ENCODE measurements at regions not wholly inside any gene's neighbourhood (a gene's known extent, or its start where the extent isn't known, plus 50 kb on each side); places are given as distances from the start of the nearest gene placed in this dataset.
"Not testable (repeated sequence)": the region's sequence is repeated elsewhere in the genome, so short reads cannot be mapped to it uniquely, and the experiment has no call there.

GRCh38 chr2:111525026-111525425 lies 359.0 kb downstream of the ANAPC1 start:
- DNase-seq, result not testable (repeated sequence)

- DNase-seq, result not testable (repeated sequence)
Observed at GRCh38 chr2:111526041-111526639, 357.9 kb downstream of the ANAPC1 start.

- not testable (repeated sequence) for DNase-seq
Observed at GRCh38 chr2:111527707-111528400, 356.1 kb downstream of the ANAPC1 start.

GRCh38 chr2:111529022-111529421 lies 355.0 kb downstream of the ANAPC1 start:
- DNase-seq, result not testable (repeated sequence)

GRCh38 chr2:111530239-111530965 lies 353.6 kb downstream of the ANAPC1 start:
- DNase-seq, result not testable (repeated sequence)

- not testable (repeated sequence) for DNase-seq
Observed at GRCh38 chr2:111532682-111533556, 351.1 kb downstream of the ANAPC1 start.

- not testable (repeated sequence) for DNase-seq
Observed at GRCh38 chr2:111533557-111534247, 350.3 kb downstream of the ANAPC1 start.

GRCh38 chr2:111534910-111535352 lies 349.1 kb downstream of the ANAPC1 start:
- peak in 11 of 56 donors; percentile 3 to 37 (median 8) for DNase-seq

- no peak for DNase-seq
Observed at GRCh38 chr2:111535404-111535803, 348.6 kb downstream of the ANAPC1 start.

GRCh38 chr2:111537078-111537655 lies 346.8 kb downstream of the ANAPC1 start:
- DNase-seq, result no peak

- not testable (repeated sequence) for DNase-seq
Observed at GRCh38 chr2:111539991-111540390, 344.0 kb downstream of the ANAPC1 start.

GRCh38 chr2:111542120-111542774 lies 341.7 kb downstream of the ANAPC1 start:
- DNase-seq, result not testable (repeated sequence)

- DNase-seq, result not testable (repeated sequence)
Observed at GRCh38 chr2:111544006-111544405, 340.0 kb downstream of the ANAPC1 start.

GRCh38 chr2:111545723-111546431 lies 338.1 kb downstream of the ANAPC1 start:
- DNase-seq, result not testable (repeated sequence)

- DNase-seq, result not testable (repeated sequence)
Observed at GRCh38 chr2:111546578-111546977, 337.4 kb downstream of the ANAPC1 start.

- DNase-seq, result not testable (repeated sequence)
Observed at GRCh38 chr2:111549174-111549573, 334.8 kb downstream of the ANAPC1 start.

GRCh38 chr2:111551428-111551827 lies 332.6 kb downstream of the ANAPC1 start:
- DNase-seq, result not testable (repeated sequence)

GRCh38 chr2:111552625-111553024 lies 331.4 kb downstream of the ANAPC1 start:
- not testable (repeated sequence) for DNase-seq

GRCh38 chr2:111559301-111559700 lies 324.7 kb downstream of the ANAPC1 start:
- not testable (repeated sequence) for DNase-seq
